DOHH2 (cell line): ENCODE measurements at regions not wholly inside any gene's neighbourhood (a gene's known extent, or its start where the extent isn't known, plus 50 kb on each side); places are given as distances from the start of the nearest gene placed in this dataset.

ENCODE experiments used
- CTCF ChIP-seq: fragments of 200-600 bp; sonication (generic); IDR thresholded peaks from one replicate; pipeline ENCODE4 v1.5.1; 2014; ENCODE audit warnings: antibody characterized with exemption, mild to moderate bottlenecking, low read depth, low read length; ENCODE audit not compliant: poor library complexity, severe bottlenecking
- EZH2phosphoT487 ChIP-seq: fragments of 200-600 bp; sonication (generic); IDR thresholded peaks from 2 replicates; pipeline ENCODE4 v1.6.1; 2017; ENCODE audit warnings: borderline replicate concordance, mild to moderate bottlenecking, antibody characterized with exemption, low read length, moderate library complexity, mixed read lengths

- TF ChIP-seq EZH2phosphoT487 (no peak), CTCF (no peak)
Observed at GRCh38 chr9:11469745-11470144, 856.9 kb upstream of the PTPRD start.
